ENCODE measurements at regions not wholly inside any gene's neighbourhood (a gene's known extent, or its start where the extent isn't known, plus 50 kb on each side); places are given as distances from the start of the nearest gene placed in this dataset.

GRCh38 chr11:70931430-70931829, 320.9 kb downstream of the SHANK2 start:
- no peak for TF ChIP-seq MAX (IDR thresholded peaks at IDR 0.05; ENCODE audit: low read depth, low read length)
- TF ChIP-seq POLR2A (IDR thresholded peaks at IDR 0.05; ENCODE audit: extremely low read depth, insufficient read length) = no peak
- no peak for TF ChIP-seq CTCF (IDR thresholded peaks at IDR 0.05; ENCODE audit: low read depth, low read length)

All from NB4 (cell line).